ENCODE measurements at regions not wholly inside any gene's neighbourhood (a gene's known extent, or its start where the extent isn't known, plus 50 kb on each side); places are given as distances from the start of the nearest gene placed in this dataset.

DNA sequence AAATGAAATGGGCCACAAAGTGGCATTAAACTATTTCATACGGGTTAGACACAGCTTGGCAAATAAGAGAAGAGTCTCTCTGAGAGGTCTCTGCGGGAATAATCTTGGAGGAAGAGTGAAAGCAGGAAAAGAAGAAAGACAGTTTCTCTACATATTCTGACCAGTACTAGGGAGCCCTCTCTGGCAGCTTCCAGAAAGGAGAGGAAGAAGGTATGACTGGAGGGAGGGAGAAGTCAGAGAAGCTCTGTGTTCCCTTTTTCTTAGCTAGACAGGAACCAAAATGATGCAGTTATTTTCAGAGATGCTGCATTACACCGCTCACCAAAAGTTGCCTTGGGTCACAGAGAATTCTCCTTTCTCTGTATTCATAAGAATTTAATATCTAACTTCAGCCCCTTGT is 382.1 kb downstream of the KCNA4 start:
- TF ChIP-seq EZH2phosphoT487 (IDR thresholded peaks at IDR 0.05; ENCODE audit: borderline replicate concordance, low read length): no peak
- TF ChIP-seq, protein P1, sequence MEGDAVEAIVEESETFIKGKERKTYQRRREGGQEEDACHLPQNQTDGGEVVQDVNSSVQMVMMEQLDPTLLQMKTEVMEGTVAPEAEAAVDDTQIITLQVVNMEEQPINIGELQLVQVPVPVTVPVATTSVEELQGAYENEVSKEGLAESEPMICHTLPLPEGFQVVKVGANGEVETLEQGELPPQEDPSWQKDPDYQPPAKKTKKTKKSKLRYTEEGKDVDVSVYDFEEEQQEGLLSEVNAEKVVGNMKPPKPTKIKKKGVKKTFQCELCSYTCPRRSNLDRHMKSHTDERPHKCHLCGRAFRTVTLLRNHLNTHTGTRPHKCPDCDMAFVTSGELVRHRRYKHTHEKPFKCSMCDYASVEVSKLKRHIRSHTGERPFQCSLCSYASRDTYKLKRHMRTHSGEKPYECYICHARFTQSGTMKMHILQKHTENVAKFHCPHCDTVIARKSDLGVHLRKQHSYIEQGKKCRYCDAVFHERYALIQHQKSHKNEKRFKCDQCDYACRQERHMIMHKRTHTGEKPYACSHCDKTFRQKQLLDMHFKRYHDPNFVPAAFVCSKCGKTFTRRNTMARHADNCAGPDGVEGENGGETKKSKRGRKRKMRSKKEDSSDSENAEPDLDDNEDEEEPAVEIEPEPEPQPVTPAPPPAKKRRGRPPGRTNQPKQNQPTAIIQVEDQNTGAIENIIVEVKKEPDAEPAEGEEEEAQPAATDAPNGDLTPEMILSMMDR (conservative IDR thresholded peaks at IDR 0.05; ENCODE audit: low read depth, low read length): no peak
